ENCODE measurements at regions not wholly inside any gene's neighbourhood (a gene's known extent, or its start where the extent isn't known, plus 50 kb on each side); places are given as distances from the start of the nearest gene placed in this dataset.

- TF ChIP-seq YY1 (IDR thresholded peaks at IDR 0.05; ENCODE audit: insufficient read depth, insufficient read length) (no peak), SUZ12 (IDR thresholded peaks at IDR 0.05; ENCODE audit: extremely low read depth, insufficient read depth, insufficient read length) (no peak)
These were observed 914.9 kb upstream of the NCAM2 start for GRCh38 chr21:20083336-20083735.

Data from NT2/D1 (cell line).